Vagina (tissue), 2 donors: ENCODE measurements at regions not wholly inside any gene's neighbourhood (a gene's known extent, or its start where the extent isn't known, plus 50 kb on each side); places are given as distances from the start of the nearest gene placed in this dataset.
A peak's percentile ranks its signal among the peaks of the same experiment; 100 is the strongest.

Experiments used
- DNase-seq, 2 donors: peaks; one replicate each; pipeline ENCODE4 v3.0.0-alpha.2; 2017; ENCODE audit errors: extremely low spot score in 2 of 2
- H3K27ac ChIP-seq: fragments of 200-600 bp; sonication (generic); one replicate; pipeline ENCODE4 v1.5.1; 2019
- H3K27me3 ChIP-seq: fragments of 200-600 bp; sonication (generic); one replicate; pipeline ENCODE4 v1.5.1; 2019
- H3K36me3 ChIP-seq, 2 donors: fragments of 200-600 bp; sonication (generic); one replicate each; pipeline ENCODE4 v1.5.1; 2017 to 2019
- H3K4me1 ChIP-seq: fragments of 200-600 bp; sonication (generic); one replicate; pipeline ENCODE4 v1.5.1; 2019
- H3K4me3 ChIP-seq, 2 donors: fragments of 200-600 bp; sonication (generic); 1 replicate in 1 of 2; 2 replicates in 1 of 2; pipeline ENCODE4 v1.5.1; 2016 to 2019
- H3K9me3 ChIP-seq: fragments of 200-600 bp; sonication (generic); one replicate; pipeline ENCODE4 v1.5.1; 2019
- POLR2A ChIP-seq, 2 donors: fragments of 450-650 bp; IDR thresholded peaks; one replicate each; pipeline ENCODE4 v1.6.1; 2017; ENCODE audit warnings: antibody characterized with exemption in 2 of 2, mild to moderate bottlenecking in 2 of 2, moderate library complexity in 2 of 2
- POLR2AphosphoS5 ChIP-seq, 2 donors: sonication (generic); formaldehyde crosslinking; IDR thresholded peaks; one replicate each; pipeline ENCODE4 v1.9.0; 2017; ENCODE audit warnings: antibody characterized with exemption in 2 of 2, mild to moderate bottlenecking in 2 of 2, low read depth in 1 of 2; ENCODE audit not compliant: insufficient read depth in 1 of 2
- intact Hi-C: fragments of 100-400 bp; cut with DNase I; formaldehyde crosslinking; loops from one replicate; pipeline ENCODE4 v1.15.1; 2023
- TF ChIP-seq, protein P1 (sequence below), 3 experiments: fragments of 450-650 bp in 2 of 3; fragments of 200-600 bp in 1 of 3; sonication (generic) in 1 of 3; IDR thresholded peaks; one replicate each; pipeline ENCODE4 v1.5.1; 2017 to 2019; ENCODE audit warnings: antibody characterized with exemption in 3 of 3, mild to moderate bottlenecking in 2 of 3, moderate library complexity in 2 of 3

DNA sequence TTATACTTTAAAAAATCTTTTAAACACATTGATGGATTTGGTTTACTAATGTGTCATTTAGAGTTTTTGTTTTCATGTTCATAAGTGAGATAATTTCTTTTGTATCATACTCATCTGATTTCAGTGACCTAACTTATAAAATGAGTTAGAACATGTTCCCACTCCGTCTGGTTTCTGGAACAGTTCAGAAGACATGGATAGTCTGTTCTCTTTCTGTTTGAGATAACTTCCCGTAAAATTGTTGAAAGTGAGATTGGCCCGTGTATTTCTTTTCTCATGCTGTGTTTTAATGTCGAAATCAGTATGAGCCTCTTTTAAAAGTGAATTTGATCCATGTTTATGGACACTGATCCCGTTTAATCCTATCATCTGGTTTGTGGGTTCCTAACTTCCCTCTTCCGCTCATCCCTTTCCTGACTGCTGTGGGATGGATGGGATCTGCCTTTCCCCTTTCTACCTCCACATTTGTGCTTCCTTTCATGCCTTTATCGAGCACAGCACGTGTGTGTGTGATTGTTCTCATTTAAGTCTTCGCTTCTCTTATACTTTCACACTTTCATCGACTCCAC, 78.9 kb downstream of the COPS8 start:
- Histone ChIP-seq H3K9me3 (no peaks in the 10 kb centered on the region), H3K4me1 (peaks cover 8% of the 10 kb centered on the region), H3K36me3 (no peaks in the 10 kb centered on the region), H3K27me3 (no peaks in the 10 kb centered on the region), H3K4me3 (no peak overlapping the region), H3K27ac (peak overlapping the region; percentile 98)
- intact Hi-C loops = no loop called here
- TF ChIP-seq, protein P1, sequence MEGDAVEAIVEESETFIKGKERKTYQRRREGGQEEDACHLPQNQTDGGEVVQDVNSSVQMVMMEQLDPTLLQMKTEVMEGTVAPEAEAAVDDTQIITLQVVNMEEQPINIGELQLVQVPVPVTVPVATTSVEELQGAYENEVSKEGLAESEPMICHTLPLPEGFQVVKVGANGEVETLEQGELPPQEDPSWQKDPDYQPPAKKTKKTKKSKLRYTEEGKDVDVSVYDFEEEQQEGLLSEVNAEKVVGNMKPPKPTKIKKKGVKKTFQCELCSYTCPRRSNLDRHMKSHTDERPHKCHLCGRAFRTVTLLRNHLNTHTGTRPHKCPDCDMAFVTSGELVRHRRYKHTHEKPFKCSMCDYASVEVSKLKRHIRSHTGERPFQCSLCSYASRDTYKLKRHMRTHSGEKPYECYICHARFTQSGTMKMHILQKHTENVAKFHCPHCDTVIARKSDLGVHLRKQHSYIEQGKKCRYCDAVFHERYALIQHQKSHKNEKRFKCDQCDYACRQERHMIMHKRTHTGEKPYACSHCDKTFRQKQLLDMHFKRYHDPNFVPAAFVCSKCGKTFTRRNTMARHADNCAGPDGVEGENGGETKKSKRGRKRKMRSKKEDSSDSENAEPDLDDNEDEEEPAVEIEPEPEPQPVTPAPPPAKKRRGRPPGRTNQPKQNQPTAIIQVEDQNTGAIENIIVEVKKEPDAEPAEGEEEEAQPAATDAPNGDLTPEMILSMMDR (IDR thresholded peaks at IDR 0.05) = no peak
- TF ChIP-seq POLR2AphosphoS5 (IDR thresholded peaks at IDR 0.05; ENCODE audit: insufficient read depth in 1 of 2, low read depth in 1 of 2) = peak; percentile 40 to 60
- TF ChIP-seq POLR2A (IDR thresholded peaks at IDR 0.05) = no peak
- DNase-seq = peak in 1 of 2 donors; percentile 62

DNA sequence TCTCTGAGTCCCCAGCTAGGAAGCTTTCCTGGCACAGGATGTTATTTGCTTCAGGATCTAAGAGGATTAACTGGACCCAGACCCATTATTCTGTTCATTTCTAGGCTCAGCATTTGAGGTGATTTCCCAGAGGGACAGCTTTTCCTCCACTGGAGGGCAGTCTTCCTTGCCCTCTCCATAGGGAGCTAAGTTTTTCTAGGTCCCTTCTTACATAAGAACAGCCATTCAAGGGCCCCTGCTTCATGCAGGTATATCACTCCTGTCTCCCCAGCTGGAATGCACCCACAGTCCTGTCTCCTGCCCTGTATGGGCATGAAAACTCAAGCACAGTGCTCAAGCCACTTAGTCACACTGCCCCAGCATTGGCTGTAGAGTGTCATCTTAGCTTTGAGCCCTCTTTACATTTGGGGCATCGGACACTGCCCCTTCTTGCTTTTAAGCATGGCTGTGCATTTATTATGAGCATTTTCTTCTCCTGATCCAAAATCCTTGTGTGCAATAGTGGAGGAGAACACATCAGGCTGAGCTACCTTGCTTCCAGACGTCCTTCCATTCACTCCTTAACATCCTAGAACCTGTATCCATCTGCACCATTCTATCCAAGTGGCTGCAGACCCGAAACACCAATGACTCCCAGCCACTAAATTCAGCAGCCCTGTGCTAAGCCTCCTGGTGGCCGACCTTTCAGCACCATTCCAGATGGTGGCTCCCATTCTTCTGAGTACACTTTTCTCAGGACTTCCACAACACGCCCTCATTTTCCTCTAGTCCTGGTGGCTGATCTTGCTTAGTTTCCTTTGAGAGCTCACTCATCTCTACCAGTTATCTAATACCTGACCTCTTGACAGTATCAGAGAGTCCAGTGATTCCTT, 80.0 kb downstream of the COPS8 start:
- Histone ChIP-seq H3K27me3 (no peaks in the 10 kb centered on the region), H3K4me1 (peaks cover under 1% of the 10 kb centered on the region), H3K36me3 (no peaks in the 10 kb centered on the region), H3K4me3 (no peak overlapping the region), H3K27ac (peak overlapping the region; percentile 98), H3K9me3 (no peaks in the 10 kb centered on the region)
- no peak for TF ChIP-seq POLR2A (IDR thresholded peaks at IDR 0.05)
- no peak for TF ChIP-seq POLR2AphosphoS5 (IDR thresholded peaks at IDR 0.05; ENCODE audit: insufficient read depth in 1 of 2, low read depth in 1 of 2)
- TF ChIP-seq, protein P1 (IDR thresholded peaks at IDR 0.05) = no peak
- DNase-seq = peak in 1 of 2 donors; percentile 82
- intact Hi-C loops = no loop called here

DNA sequence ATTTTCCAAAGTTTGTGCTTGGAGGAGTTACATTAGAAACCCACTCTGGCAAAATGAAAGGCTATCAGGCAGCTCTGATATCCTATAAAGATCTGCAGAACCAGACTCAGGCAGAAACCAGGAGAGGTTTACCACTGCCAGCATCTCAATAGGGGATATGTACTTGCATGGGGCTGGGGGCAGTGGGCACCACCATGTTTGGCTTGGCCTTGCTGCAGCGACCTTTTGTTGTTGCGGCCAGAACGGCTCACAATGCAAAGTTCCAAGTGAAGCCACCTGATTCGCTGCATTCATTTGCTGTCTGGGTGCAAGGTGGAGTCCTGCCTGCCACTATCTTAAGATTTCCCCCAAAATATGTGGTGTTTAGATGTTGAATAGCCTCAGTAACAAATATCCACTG, 81.3 kb downstream of the COPS8 start:
- TF ChIP-seq, protein P1 (IDR thresholded peaks at IDR 0.05) = no peak
- TF ChIP-seq POLR2A (IDR thresholded peaks at IDR 0.05) (no peak), POLR2AphosphoS5 (IDR thresholded peaks at IDR 0.05; ENCODE audit: insufficient read depth in 1 of 2, low read depth in 1 of 2) (no peak)
- H3K4me1 ChIP-seq = no peaks in the 10 kb centered on the region
- intact Hi-C loops = no loop called here
- H3K9me3 ChIP-seq = no peaks in the 10 kb centered on the region
- no peaks in the 10 kb centered on the region for H3K27me3 ChIP-seq
- no peak overlapping the region for H3K4me3 ChIP-seq
- no peaks in the 10 kb centered on the region for H3K36me3 ChIP-seq
- H3K27ac ChIP-seq = peak overlapping the region; percentile 98
- DNase-seq = peak in 1 of 2 donors; percentile 65

- Histone ChIP-seq H3K27ac (peak overlapping the region; percentile 98), H3K4me1 (no peaks in the 10 kb centered on the region), H3K9me3 (no peaks in the 10 kb centered on the region), H3K4me3 (no peak overlapping the region), H3K27me3 (no peaks in the 10 kb centered on the region), H3K36me3 (no peaks in the 10 kb centered on the region)
- no peak for TF ChIP-seq POLR2A (IDR thresholded peaks at IDR 0.05)
- TF ChIP-seq POLR2AphosphoS5 (IDR thresholded peaks at IDR 0.05; ENCODE audit: insufficient read depth in 1 of 2, low read depth in 1 of 2) = no peak
- TF ChIP-seq, protein P1 (IDR thresholded peaks at IDR 0.05) = no peak
- intact Hi-C loops = no loop called here
- no peak for DNase-seq
These were observed 82.2 kb downstream of the COPS8 start for GRCh38 chr2:237167934-237168333.

GRCh38 chr2:237170020-237170419, 84.3 kb downstream of the COPS8 start:
- Histone ChIP-seq H3K36me3 (no peaks in the 10 kb centered on the region), H3K4me1 (no peaks in the 10 kb centered on the region), H3K4me3 (no peak overlapping the region), H3K9me3 (no peaks in the 10 kb centered on the region), H3K27me3 (no peaks in the 10 kb centered on the region), H3K27ac (peak overlapping the region; percentile 78)
- intact Hi-C loops = no loop called here
- DNase-seq = peak in 1 of 2 donors; percentile 71
- TF ChIP-seq POLR2AphosphoS5 (IDR thresholded peaks at IDR 0.05; ENCODE audit: insufficient read depth in 1 of 2, low read depth in 1 of 2) (no peak), POLR2A (IDR thresholded peaks at IDR 0.05) (no peak)
- TF ChIP-seq, protein P1 (IDR thresholded peaks at IDR 0.05) = no peak
